ENCODE measurements at regions not wholly inside any gene's neighbourhood (a gene's known extent, or its start where the extent isn't known, plus 50 kb on each side); places are given as distances from the start of the nearest gene placed in this dataset.

DNA sequence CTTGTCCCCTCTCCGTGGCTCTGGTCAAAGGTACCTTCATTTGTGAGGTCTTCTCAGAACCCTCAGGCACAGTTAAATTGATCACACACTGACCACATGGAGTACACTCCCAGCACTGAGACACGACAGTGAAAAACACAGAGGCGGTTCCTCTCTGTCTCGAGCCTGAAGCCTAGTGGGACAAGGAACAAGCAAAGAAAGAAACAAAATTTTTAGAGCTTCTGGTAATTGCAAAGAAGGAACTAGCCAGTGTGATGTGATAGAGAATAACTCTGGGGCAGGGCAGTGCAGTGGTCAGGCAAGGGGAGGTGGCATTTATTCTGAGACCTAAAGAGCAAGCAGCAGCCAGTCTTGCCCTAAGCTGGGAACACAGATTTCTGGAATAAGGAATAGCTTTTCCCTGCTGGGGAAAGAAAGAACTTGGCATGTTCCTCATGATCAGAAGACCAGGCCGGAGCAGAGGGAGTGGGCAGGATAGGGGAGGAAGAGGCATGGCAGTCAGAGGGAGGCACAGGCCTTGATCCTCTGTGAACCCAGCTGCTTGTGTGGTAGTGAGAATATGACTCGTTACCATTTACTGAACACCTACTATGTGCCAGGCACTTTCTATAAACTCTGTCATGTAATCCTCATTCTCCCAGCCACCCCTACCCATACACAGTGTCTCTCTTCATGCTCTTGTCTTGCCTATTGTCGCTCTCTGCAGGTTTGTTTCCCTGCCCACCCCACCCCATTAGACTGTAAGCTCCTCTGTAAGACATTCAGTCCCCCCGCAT is 262.3 kb upstream of the HES1 start:
- no peak for DNase-seq

GRCh38 chr3:193874512-193874911 is 261.4 kb upstream of the HES1 start:
- DNase-seq, result no peak

DNA sequence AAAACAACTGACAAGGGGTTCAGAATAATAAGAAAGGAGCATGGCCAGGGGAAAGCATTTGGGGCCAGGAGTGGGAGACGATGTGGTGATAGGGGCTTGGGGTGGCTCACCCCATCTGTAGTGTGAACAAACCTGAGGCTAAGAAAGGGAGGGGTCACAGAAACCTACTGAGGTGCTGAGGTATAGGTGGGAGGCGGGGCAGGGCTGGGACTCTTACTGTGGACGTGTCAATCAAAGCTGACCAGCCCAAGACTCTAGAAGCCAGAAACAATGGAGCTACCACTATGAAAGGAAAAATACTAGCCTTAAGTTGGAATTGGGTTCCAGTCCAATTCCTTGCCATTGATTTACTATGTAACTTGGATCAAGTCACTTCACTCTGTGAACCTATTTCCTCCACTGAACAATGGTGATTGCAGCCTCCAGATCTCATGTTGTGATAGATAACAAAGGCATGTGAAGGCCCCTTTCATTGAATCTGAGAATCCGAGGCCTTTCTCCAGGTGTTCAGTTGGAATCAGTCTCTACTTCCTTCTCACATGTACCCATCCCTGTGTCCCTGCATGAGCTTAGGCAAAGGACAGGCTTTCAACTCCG is 260.9 kb upstream of the HES1 start:
- DNase-seq, result no peak

DNA sequence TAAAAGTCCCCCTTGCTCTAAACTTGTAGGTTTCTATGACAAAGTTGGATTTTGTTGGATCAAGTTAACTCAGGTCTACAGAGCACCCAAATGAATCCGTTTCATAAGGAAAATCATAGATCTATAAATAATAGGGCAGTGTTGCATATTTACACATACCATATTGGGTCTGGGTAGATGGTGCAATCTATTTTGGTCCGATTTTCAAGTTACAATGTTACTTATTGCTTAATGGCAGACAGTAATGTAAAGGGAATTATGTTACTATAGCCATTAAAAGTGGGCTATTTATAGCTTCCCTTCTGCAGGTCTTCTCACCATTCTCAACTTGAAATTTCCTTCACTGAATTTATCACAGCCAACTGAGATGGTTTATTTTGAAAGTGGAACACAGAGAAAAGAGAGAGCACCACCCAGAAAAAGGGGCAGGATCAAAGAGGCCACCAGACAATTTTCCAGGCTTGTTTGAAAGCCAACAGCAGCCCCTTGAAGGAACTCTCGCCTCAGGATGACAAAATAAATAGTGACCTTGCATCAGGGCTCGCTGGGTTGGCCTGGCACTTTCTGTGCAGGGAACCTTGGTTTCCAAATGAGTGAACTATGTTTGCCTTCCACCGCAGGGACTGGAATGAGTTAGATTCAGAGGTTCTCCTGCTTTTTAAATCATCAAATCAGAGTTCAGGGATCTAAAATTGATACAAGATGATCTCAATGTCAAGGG is 260.2 kb upstream of the HES1 start:
- DNase-seq, result no peak

GRCh38 chr3:193879099-193879863 is 256.7 kb upstream of the HES1 start:
- no peak for DNase-seq

GRCh38 chr3:193879864-193880242 is 256.1 kb upstream of the HES1 start:
- DNase-seq, result no peak

DNA sequence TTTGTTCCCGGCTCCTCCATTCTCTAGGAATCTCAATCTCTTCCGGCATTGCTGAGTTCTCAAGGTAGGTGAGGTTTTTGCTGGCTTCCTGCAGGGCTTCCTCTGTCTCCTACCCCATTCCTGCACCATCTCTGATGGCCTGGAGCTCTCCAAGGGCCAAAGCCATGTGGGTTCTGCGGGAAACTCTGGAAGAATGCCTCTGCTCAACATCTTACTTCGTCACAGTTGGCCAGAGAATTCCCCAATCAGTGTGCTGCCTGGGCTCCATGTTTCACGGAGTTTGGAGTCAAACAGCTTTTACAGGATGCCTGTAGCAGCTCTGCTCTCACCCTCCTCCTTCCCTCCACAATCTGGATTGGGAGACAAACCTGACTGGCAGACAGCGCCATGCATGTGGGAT is 253.9 kb upstream of the HES1 start:
- DNase-seq, result no peak

GRCh38 chr3:193883551-193883950 is 252.4 kb upstream of the HES1 start:
- DNase-seq, result no peak

DNA sequence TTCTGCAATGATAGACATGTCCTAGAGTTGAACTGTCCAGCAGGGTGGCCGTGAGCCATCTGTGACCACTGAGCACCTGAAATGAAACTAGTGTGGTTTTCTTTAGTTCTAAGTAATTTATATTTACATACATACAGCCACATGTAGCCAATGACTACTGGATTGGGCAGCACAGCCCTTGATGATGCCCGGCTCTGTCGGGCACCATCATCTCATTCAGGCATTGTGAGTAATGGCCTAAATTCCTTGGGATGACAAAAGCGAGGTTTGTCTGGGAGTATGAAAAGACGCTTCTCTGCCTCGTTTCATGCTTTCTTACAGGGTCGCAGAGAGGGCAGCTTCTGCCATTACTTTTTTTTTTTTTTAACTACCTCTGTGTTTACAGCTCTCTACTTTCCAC is 251.9 kb upstream of the HES1 start:
- no peak for DNase-seq

- no peak for DNase-seq
These were observed 251.3 kb upstream of the HES1 start for GRCh38 chr3:193884652-193885051.

- no peak for DNase-seq
These were observed 250.1 kb upstream of the HES1 start for GRCh38 chr3:193885832-193886231.

DNA sequence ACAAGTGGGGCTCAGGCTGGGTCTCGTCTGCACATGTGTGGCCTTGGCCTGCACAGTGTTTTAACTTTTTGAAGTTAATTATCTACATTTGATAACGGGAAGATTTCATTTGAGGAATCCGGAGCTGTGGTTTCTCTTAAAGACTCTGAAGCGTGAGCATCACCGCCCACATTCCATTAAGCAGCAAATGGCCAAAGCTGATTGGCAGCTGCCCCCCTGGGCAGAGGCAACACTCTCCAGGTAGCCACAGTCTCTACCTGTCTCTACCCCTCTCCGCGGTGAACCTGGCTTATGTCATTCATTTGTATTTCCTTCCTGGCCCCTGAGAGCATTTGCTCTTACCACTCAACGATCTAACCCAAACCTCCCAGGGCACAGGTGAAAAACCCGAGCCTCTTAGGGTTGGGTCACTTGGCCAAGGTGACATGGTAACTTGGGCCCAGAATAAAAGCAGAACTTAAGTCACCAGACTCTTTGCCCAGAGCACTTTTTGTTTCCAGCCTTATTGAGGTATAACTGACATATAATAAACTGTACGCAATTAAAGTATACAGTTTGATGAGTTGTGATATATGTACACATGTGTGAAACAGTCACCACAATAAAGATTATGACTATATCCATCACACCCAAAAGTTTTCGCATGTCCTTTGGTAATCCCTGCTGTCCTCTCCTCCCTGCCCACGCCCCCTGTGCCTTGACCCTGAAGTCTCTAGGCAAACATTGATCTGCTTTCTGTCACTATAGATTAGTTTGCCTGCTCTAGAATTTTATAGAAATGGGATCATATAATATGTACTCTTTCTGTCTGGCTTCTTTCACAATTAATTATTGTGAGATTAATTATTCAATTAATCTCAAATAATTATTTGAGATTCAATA is 245.7 kb upstream of the HES1 start:
- no peak for DNase-seq

DNA sequence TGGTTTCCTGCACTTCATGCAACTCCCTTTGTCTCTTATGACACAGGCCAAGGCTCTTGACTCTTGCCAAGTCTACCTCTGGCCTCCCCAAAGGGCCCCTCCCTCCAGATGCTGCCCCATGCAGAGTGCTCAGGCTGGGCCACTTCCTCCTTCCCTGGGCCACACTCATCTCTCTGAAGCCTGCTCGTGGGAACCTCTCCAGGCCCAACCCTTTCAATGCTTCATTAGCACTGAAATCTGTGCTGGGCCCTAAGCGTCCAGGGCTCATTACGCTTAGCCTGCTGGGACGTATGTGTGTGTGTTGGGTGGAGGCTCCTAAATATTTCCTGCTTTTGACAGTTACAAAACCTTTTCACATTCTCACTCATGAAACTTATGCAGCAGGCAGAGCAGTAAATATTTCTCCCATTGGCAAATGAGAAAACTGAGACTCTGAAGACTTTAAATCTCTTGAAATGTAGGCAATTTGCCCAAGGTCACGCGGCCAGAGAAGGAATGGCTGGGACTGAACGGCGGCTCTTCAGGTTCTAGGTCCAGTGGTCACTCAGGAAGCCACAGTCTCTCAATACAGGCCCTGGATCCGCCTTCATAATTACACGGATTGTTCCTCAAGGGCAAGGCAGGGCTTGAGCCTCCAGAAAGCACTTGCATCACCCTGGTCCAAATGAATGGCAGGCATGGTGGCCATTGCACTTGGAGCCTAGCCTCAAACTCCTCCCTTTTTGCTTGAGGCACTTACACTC is 241.7 kb upstream of the HES1 start:
- DNase-seq, result no peak

DNA sequence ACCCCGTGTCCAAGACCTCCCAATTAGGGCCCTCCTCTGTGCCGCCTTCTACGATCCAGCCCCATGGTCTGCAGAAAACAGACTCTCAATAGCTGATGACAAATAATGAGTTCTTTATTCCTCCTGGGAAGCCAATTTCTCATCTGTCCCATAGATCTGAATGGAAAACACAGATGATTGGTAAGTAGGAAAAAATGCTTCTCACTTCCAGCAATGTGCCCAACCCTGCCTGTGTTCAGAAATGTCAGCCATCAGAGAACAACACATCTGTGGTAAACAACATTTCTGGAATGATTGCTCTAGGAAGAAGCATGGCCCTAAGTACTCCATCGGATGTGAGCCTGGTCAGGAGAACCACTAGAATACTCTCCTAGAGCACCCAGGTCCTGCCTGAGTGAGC is 240.5 kb upstream of the HES1 start:
- no peak for DNase-seq

DNA sequence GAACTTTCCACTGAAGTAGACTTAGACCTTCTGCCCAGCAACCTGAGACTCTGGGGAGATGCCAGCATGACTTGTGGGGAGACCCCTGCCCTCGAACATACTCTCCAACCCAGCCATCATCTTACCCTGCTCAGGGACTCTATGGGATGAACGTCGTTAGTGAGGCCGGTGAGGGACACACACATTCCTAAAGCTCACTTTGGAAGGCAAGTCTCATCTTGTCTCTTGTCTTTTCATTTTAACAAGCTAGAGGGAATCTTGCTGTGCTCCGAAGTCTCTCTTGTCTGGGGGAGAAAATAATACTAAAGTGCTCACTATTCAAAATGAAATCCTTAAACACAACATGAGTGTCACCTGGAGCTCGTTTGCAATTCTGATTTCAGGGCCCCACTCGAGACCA is 239.5 kb upstream of the HES1 start:
- DNase-seq, result no peak

DNA sequence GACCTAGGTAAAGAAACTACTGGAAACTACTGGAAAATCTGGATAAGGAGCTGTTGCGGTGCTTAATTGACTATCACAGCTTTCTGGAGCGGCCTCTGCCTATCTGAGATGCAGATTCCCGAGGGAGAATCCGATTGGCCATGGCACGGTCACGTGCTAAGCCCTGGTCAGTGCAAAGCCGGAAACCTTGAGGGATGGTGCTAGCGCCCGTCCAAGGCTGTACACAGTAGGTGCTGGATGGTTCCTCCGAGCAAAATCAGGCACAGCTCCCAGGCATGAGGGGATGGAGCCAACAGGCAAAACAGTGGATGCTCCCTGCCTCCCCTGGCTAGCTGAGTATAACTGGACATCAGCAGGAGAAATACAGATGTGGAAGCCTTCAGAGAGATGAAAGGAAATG is 238.7 kb upstream of the HES1 start:
- no peak for DNase-seq

DNA sequence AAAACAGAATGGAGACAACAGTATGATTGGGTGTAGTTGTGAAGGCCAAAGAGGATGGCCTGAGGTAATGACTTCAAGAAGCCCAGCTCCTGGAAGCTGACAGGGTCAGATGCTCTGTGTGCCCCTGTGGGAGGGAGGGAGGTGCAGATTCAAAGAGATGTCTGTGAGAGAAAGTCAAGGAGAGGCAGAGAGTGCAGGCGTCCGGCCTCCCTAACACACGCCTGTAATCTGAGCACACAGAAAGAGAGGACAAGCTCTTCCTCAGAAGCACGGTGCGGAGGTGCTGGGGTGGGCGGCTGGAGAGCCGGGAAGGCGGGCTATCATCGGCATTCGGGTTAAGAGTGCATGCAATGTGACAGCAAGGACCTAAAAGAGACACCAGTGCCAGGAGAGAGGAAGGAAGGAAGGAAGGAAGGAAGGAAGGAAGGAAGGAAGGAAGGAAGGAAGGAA is 238.2 kb upstream of the HES1 start:
- DNase-seq, result no peak

- peak in 1 of 56 donors; percentile 7 for DNase-seq
These were observed 236.9 kb upstream of the HES1 start for GRCh38 chr3:193899001-193899400.

GRCh38 chr3:193901007-193901406 is 234.9 kb upstream of the HES1 start:
- DNase-seq, result no peak

Measured in amygdala (tissue), 56 donors.